Stimulated activated CD8-positive, alpha-beta memory T cell treated with anti-CD3 and anti-CD28 coated beads, Interleukin-7, amount 100 ng/mL, for 1 hour (primary cell): ENCODE measurements at regions not wholly inside any gene's neighbourhood (a gene's known extent, or its start where the extent isn't known, plus 50 kb on each side); places are given as distances from the start of the nearest gene placed in this dataset.

Experiments used
- DNase-seq, 2 donors: peaks; one replicate each; pipeline ENCODE4 v3.0.0-alpha.2; 2020; ENCODE audit warnings: low read depth in 2 of 2

DNA sequence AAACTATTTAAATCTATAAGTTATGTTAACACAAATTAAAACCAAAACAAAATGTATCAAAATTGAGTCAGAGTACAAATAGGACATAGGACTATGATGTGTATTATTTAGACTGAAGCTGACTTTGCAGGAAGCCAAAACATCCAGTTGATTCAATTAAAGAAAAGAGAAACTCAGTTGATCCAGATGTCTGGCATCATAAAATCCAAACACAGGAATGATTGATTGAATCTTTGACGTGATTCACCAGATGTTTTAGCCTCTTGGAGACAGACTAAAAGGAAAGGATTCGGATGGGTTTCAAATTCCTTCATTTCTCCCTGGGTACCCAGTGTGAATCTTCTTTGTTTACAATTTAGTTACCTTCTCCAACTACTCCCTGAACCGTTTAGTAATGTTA is 272.9 kb downstream of the IRS1 start:
- no peak for DNase-seq

GRCh38 chr2:226524381-226524843 is 275.2 kb downstream of the IRS1 start:
- DNase-seq: no peak

- DNase-seq: no peak
Measured at GRCh38 chr2:226520723-226521122, 278.9 kb downstream of the IRS1 start.

DNA sequence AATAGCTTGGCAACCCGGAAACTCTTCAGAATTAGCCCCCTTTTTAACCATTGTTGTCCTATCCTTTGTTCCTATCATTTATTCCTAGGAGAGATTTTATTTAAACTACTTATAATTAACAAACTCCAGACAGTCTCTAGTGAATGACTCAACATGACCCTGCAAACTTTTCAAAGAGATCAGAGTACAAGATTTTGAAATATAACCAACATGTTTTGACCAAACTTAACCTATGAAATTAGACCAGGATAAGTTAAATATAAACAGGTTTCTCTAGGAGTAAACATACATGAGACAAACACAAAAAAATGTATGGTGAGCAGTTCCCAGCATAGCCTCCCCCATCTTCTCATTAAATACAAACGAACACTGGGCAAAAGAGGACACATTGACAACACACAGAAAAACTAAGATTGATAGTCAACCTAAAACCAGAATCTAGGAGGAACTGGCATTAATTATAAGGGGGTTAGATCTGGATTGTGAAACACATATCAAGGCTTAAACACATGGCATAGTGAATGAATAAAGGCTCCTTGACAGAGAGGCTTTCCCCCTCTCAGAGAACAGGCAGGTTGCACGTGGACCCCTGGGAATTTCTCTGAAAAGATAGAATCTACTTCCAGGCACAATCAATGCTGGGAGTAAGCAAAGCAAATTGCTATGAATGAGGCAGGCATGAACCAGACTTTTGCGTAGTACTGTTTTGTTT is 284.1 kb downstream of the IRS1 start:
- no peak for DNase-seq

GRCh38 chr2:226514895-226515294 is 284.7 kb downstream of the IRS1 start:
- no peak for DNase-seq

- no peak for DNase-seq
Measured at GRCh38 chr2:226511311-226511710, 288.3 kb downstream of the IRS1 start.

DNA sequence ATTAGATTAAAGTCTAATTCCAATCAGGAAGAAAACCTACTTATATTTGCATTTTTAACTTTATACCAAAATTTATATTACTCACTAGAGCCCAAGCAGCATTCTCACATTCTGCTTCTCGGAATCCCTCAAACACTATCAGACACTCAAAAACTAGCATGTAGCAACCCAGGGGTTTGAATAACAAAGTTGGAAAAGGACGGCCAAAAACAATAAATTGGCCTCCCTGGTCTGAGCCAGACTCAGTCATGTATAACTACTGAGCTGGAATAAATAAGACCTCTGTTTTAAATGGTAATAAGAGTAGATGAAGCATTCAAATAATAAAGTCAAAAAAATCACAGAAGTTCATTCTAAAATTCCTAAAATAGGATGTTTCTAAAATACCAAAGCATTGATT is 290.9 kb downstream of the IRS1 start:
- DNase-seq: no peak

DNA sequence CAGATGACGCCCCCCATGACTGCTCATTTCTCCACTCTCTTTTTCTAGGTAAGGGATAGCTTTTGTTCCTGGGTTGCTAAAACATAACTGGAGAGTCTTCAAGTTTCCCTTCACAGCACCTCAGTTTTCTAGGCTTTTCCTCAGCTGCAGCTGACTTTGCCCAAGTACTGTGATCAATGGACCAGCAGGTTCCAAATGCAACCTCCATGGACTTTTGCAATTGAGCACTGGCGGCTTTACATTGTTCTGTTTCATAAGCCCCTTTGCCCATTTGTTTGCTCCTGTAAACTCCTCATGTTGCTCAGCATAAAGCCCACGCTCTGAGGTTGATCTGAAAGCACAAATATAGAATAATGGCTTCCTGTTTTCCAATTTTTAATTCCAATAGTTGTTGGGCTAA is 291.6 kb downstream of the IRS1 start:
- DNase-seq: no peak

DNA sequence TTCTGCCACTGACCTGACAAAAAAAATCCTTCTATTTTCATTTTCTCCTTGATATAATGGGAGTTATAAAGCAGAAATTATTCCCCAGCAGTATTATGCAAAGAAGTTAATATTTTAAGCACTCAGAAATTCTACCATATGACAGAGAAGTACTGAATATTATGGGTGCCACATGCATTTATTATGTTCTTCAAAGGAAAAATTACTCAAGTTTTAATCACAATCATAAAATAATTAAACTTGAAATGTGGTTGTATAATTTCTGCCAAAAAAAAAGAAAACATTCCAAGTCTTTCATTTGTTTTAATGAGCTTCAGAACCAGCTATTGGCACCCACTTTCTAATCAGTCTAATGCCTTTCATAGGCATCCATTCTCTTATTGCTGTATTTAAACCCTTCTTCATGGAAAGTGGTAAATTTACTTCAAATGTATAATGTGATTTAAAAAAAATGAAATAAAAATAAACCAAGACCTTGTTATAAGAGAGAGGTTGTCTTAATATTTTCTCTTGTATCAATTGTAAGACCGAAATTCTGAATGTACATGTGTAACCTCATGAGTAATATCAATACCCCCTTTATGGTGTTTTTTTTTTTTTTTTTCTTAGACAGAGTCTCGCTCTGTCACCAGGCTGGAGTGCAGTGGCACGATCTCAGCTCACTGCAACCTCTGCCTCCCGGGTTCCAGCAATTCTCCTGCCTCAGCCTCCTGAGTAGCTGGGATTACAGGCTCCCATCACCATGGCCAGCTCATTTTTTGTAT is 302.3 kb downstream of the IRS1 start:
- no peak for DNase-seq

DNA sequence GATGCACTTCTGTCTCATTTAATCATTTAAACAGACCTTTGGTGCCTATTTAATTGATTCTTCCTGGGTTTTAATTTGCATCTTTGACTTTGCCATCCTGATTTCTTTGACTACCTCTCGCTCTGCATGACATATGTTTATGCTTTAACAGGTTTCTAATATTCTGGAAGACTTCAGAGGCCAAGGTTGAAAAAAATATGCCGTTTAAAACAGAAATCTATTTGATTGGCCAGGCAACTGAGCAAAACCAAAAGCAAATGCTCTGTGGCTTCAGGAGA is 303.4 kb downstream of the IRS1 start:
- no peak for DNase-seq

- no peak for DNase-seq
Measured at GRCh38 chr2:226495466-226496272, 304.0 kb downstream of the IRS1 start.

GRCh38 chr2:226491112-226491511 is 308.5 kb downstream of the IRS1 start:
- DNase-seq: no peak

GRCh38 chr2:226489775-226490541 is 309.7 kb downstream of the IRS1 start:
- DNase-seq: no peak

DNA sequence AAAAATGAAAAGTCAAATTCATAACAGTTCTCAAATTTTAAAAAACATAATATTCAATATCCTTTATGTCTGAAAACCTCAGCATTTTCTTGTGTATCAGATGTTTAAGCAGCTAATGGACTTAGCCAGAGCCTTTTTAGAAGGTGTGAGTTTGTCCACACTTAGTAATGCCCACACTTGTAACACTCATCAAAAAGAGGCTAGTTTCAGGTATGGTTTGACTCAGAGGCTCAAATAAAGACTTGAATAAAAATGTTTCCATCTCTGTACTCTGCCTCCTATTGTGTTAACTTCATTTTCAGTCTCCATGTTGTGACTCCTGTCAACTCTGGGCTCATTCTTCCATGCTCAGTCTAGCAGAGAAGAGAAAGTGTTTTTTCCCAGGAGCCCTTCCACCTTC is 311.6 kb downstream of the IRS1 start:
- DNase-seq: no peak

DNA sequence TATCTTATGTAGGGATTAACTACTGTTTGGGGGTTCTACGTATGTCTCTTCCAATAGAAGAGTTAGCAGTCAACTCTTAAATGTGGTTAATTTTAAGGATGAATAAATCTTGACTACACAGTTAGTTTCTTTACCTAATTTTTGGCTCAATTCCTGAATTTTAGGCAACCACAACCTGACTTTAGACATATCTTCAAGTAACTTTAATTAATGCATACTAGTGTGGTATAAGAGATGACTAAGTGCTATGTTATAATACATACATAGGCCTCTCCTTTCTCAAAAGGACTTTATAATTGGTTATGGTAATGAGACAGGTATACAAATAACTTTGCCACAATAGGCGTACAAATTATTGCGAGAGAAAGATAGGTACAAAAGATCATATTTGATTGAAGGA is 312.0 kb downstream of the IRS1 start:
- no peak for DNase-seq

DNA sequence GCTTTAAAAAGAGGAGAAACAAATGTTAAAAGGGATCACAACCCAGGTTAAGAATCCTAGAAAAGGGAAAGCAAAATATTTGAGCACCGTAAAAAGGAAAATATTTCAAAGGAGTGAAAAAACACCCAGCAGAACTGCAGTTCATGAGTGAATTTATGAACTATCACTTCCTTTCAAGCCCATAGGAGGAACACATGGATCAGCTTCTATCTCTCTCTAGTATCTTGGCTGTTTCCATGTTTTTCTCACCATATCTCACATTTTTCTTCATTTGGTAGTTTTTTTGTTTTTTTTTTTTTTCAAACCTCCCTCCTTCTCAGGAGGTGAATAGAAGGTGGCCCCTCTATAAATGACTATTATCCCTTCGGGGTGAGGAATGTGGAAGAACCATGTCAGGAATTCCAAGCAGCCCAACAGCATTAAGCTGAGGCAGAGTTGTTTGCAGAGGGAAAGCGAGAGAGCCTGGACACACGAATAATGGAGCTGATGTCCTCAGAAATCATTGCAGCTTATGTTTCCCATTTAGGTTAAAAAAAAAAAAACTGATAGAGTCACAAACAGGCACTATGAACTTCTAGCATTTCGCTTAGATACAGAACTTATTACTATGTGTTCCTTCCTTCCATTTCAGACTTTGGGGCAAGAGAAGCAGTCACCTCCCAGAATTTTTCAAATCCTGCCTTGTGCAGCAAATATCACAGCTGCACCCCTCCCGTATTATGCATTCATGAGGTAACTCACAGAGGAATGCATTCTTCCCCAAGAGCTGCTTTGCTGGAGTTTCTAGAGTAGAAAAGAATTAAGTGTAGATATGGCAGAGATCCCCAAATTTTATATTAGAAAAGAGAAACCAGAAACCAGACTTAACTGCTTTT is 315.6 kb downstream of the IRS1 start:
- DNase-seq: no peak

GRCh38 chr2:226483143-226483542 is 316.5 kb downstream of the IRS1 start:
- DNase-seq: no peak

GRCh38 chr2:226478109-226478809 is 321.4 kb downstream of the IRS1 start:
- no peak for DNase-seq

DNA sequence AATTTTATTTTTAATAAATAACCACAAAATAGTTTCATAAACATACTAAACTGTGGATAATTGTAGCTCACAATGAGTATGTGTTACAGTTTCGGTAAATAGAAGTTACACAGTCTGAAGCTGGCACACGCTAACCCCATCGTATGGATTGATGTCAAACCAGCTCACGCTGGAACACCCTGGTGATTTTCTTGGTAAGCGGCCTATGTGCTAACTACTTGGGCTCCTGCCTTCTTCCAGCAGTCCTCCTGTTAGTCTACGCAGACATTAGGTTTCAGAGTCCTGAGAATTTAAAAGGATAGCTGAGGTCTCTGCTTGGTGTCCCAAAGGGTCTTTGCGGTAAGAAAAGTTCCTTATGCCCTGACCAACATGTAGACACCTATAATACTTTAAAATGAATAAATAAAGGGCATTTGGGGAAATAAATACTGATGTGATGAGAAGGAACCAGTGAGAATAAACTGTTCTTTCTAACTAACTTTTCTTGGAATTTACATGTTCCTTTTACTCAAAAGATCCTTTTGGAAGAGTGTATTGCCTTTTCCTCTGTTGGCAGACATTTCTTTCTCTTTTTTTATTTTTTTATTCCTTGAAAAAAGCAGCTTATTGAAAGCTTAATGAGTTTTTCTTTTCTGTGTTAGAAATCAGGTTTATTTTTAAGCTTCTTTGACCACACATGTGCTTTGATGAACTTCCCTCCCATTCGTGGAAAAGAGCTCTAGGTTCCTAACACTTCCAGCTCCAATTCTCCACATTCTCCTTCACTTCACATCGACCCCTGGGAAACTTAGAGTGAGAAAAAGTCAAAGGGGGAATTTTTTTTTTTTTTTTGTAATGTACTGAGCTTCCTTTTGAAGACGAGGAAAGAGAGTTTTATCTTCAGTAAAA is 322.2 kb downstream of the IRS1 start:
- DNase-seq: no peak
